H9 (cell line): ENCODE measurements at regions not wholly inside any gene's neighbourhood (a gene's known extent, or its start where the extent isn't known, plus 50 kb on each side); places are given as distances from the start of the nearest gene placed in this dataset.
A peak's percentile ranks its signal among the peaks of the same experiment; 100 is the strongest.

Experiments
- DNase-seq: peaks from one replicate; pipeline ENCODE4 v3.0.0-alpha.2; 2017
- H2AFZ ChIP-seq: one replicate; pipeline ENCODE4 v1.6.1; 2013; ENCODE audit warnings: mild to moderate bottlenecking, low read length, control low read depth, moderate library complexity
- H2AK5ac ChIP-seq: 2 replicates; pipeline ENCODE4 v1.6.1; 2013; ENCODE audit warnings: low read length, control low read depth, mixed read lengths; ENCODE audit not compliant: insufficient read length
- H2BK120ac ChIP-seq: one replicate; pipeline ENCODE4 v1.6.1; 2013; ENCODE audit warnings: low read depth, mild to moderate bottlenecking, low read length, control low read depth, inconsistent platforms; ENCODE audit not compliant: poor library complexity, severe bottlenecking
- H2BK12ac ChIP-seq: 2 replicates; pipeline ENCODE4 v1.6.1; 2013; ENCODE audit warnings: low read length, control low read depth, mixed read lengths, low read depth; ENCODE audit not compliant: insufficient read length
- H2BK15ac ChIP-seq: 2 replicates; pipeline ENCODE4 v1.6.1; 2013; ENCODE audit warnings: low read depth, low read length, control low read depth
- H2BK20ac ChIP-seq: one replicate; pipeline ENCODE4 v1.6.1; 2013; ENCODE audit warnings: low read depth, mild to moderate bottlenecking, low read length, control low read depth, inconsistent platforms; ENCODE audit not compliant: poor library complexity, severe bottlenecking
- H2BK5ac ChIP-seq: 2 replicates; pipeline ENCODE4 v1.6.1; 2013; ENCODE audit warnings: low read length, control low read depth, mixed read lengths; ENCODE audit not compliant: insufficient read length
- H3K14ac ChIP-seq: 2 replicates; pipeline ENCODE4 v1.6.1; 2013; ENCODE audit warnings: low read length, control low read depth; ENCODE audit not compliant: insufficient read depth
- H3K18ac ChIP-seq: 2 replicates; pipeline ENCODE4 v1.6.1; 2013; ENCODE audit warnings: low read depth, mild to moderate bottlenecking, mixed read lengths, low read length, control low read depth; ENCODE audit not compliant: insufficient read length
- H3K23ac ChIP-seq: 2 replicates; pipeline ENCODE4 v1.6.1; 2013; ENCODE audit warnings: low read length, control low read depth, mixed read lengths, low read depth; ENCODE audit not compliant: insufficient read length
- H3K23me2 ChIP-seq: 2 replicates; pipeline ENCODE4 v1.6.1; 2013; ENCODE audit warnings: low read depth, mild to moderate bottlenecking, mixed read lengths, low read length, control low read depth; ENCODE audit not compliant: insufficient read length, poor library complexity, severe bottlenecking
- H3K27ac ChIP-seq: 2 replicates; pipeline ENCODE4 v1.5.1; 2013; ENCODE audit warnings: low read length, control low read depth, mixed read lengths, low read depth; ENCODE audit not compliant: insufficient read length
- H3K27me3 ChIP-seq: 2 replicates; pipeline ENCODE4 v1.6.1; 2013; ENCODE audit warnings: low read length, control low read depth, inconsistent platforms; ENCODE audit not compliant: insufficient read depth
- H3K4ac ChIP-seq: 2 replicates; pipeline ENCODE4 v1.6.1; 2013; ENCODE audit warnings: low read depth, mild to moderate bottlenecking, control low read depth, inconsistent platforms, low read length, moderate library complexity
- H3K4me1 ChIP-seq: 2 replicates; pipeline ENCODE4 v1.6.1; 2013; ENCODE audit warnings: low read length, control low read depth, inconsistent platforms; ENCODE audit not compliant: insufficient read depth
- H3K4me2 ChIP-seq: 2 replicates; pipeline ENCODE4 v1.6.1; 2013; ENCODE audit warnings: low read length, control low read depth, mixed read lengths; ENCODE audit not compliant: insufficient read length, insufficient read depth
- H3K56ac ChIP-seq: 2 replicates; pipeline ENCODE4 v1.6.1; 2013; ENCODE audit warnings: low read depth, mild to moderate bottlenecking, mixed read lengths, low read length, control low read depth; ENCODE audit not compliant: insufficient read length
- H3K79me1 ChIP-seq: 2 replicates; pipeline ENCODE4 v1.6.1; 2013; ENCODE audit warnings: low read depth, mild to moderate bottlenecking, moderate library complexity, low read length, control low read depth, inconsistent platforms; ENCODE audit not compliant: insufficient read depth, poor library complexity, severe bottlenecking
- H3K79me2 ChIP-seq: 2 replicates; pipeline ENCODE4 v1.6.1; 2013; ENCODE audit warnings: low read length, control low read depth, inconsistent platforms; ENCODE audit not compliant: insufficient read depth
- H3K9ac ChIP-seq: 2 replicates; pipeline ENCODE4 v1.6.1; 2013; ENCODE audit warnings: low read length, control low read depth, mixed read lengths; ENCODE audit not compliant: insufficient read length; ENCODE audit errors: extremely low read depth
- H3K9me3 ChIP-seq: one replicate; pipeline ENCODE4 v1.6.1; 2013; ENCODE audit warnings: low read depth, low read length, inconsistent platforms; ENCODE audit not compliant: control insufficient read depth
- H3T11ph ChIP-seq: one replicate; pipeline ENCODE4 v1.6.1; 2013; ENCODE audit warnings: mild to moderate bottlenecking, low read length, control low read depth, inconsistent platforms
- H4K20me1 ChIP-seq: one replicate; pipeline ENCODE4 v1.6.1; 2013; ENCODE audit not compliant: control insufficient read depth, insufficient read length, insufficient read depth
- H4K5ac ChIP-seq: 2 replicates; pipeline ENCODE4 v1.6.1; 2013; ENCODE audit warnings: low read depth, mild to moderate bottlenecking, mixed read lengths, low read length, control low read depth; ENCODE audit not compliant: insufficient read length
- H4K8ac ChIP-seq: replicated peaks from 2 replicates; pipeline ENCODE4 v1.6.1; 2013; ENCODE audit warnings: low read length, control low read depth, mixed read lengths, low read depth; ENCODE audit not compliant: insufficient read length
- H4K91ac ChIP-seq: 2 replicates; pipeline ENCODE4 v1.6.1; 2013; ENCODE audit warnings: low read depth, mild to moderate bottlenecking, moderate library complexity, mixed read lengths, low read length, control low read depth; ENCODE audit not compliant: insufficient read length
- H3K27ac Mint-ChIP-seq, 3 experiments: 2 replicates in 2 of 3; 3 replicates in 1 of 3; pipeline ENCODE4 v1.8.0; 2020 to 2021; ENCODE audit warnings: mixed read lengths in 3 of 3, mild to moderate bottlenecking in 1 of 3, moderate library complexity in 1 of 3
- H3K27me3 Mint-ChIP-seq: 2 replicates; pipeline ENCODE4 v1.8.0; 2021; ENCODE audit warnings: low read depth, mild to moderate bottlenecking, moderate library complexity, mixed read lengths
- H3K36me3 Mint-ChIP-seq, 3 experiments: 2 replicates in 2 of 3; 3 replicates in 1 of 3; pipeline ENCODE4 v1.8.0; 2020 to 2021; ENCODE audit warnings: low read depth in 3 of 3, mixed read lengths in 3 of 3; ENCODE audit not compliant: insufficient read depth in 1 of 3
- H3K4me1 Mint-ChIP-seq, 2 experiments: 2 replicates each; pipeline ENCODE4 v1.8.0; 2020; ENCODE audit warnings: mixed read lengths in 2 of 2
- H3K4me3 Mint-ChIP-seq, 2 experiments: 2 replicates in 1 of 2; 3 replicates in 1 of 2; pipeline ENCODE4 v1.8.0; 2020 to 2021; ENCODE audit warnings: mild to moderate bottlenecking in 2 of 2, mixed read lengths in 2 of 2, moderate library complexity in 1 of 2
- H3K9me3 Mint-ChIP-seq, 2 experiments: 2 replicates in 1 of 2; 3 replicates in 1 of 2; pipeline ENCODE4 v1.8.0; 2020; ENCODE audit warnings: mild to moderate bottlenecking in 2 of 2, mixed read lengths in 2 of 2, moderate library complexity in 1 of 2
- WGBS: extraction: QIAGEN DNeasy Blood & Tissue Kit; methylation state at CpG from one replicate; pipeline ENCODE4 v1.1.7; 2013; ENCODE audit warnings: missing lambda C conversion rate, low lambda C conversion rate, mixed read lengths; ENCODE audit not compliant: insufficient read length; ENCODE audit errors: extremely low coverage; 5-methylcytosine and 5-hydroxymethylcytosine counted together
- TF ChIP-seq, protein P1 (sequence below): fragments of 200-600 bp; sonication (generic); conservative IDR thresholded peaks from 3 replicates; pipeline ENCODE4 v1.8.0; 2021; ENCODE audit warnings: antibody characterized with exemption, mild to moderate bottlenecking

- Histone ChIP-seq H3K23ac (no peak overlapping the region), H3K79me1 (no peaks in the 10 kb centered on the region), H3K4ac (no peak overlapping the region), H3K27me3 (no peaks in the 10 kb centered on the region), H3K14ac (no peak overlapping the region), H2AK5ac (no peak overlapping the region), H3K18ac (no peak overlapping the region), H3T11ph (no peak overlapping the region), H2BK15ac (no peak overlapping the region), H2BK120ac (no peak overlapping the region), H2BK5ac (no peak overlapping the region), H4K5ac (no peak overlapping the region), H4K91ac (no peak overlapping the region), H3K9ac (no peak overlapping the region), H3K23me2 (no peaks in the 10 kb centered on the region), H3K4me1 (0 out of 2 replicates have a peak, but pooled peaks cover 2% of the 10 kb centered on the region), H4K20me1 (no peaks in the 10 kb centered on the region), H4K8ac (no peak overlapping the region), H2BK20ac (no peak overlapping the region), H3K9me3 (no peaks in the 10 kb centered on the region), H3K4me2 (no peak overlapping the region), H3K27ac (no peak overlapping the region), H3K79me2 (no peaks in the 10 kb centered on the region), H3K56ac (no peak overlapping the region), H2AFZ (no peak overlapping the region), H2BK12ac (no peak overlapping the region)
- no peaks in the 10 kb centered on the region for H3K36me3 Mint-ChIP-seq
- TF ChIP-seq, protein P1, sequence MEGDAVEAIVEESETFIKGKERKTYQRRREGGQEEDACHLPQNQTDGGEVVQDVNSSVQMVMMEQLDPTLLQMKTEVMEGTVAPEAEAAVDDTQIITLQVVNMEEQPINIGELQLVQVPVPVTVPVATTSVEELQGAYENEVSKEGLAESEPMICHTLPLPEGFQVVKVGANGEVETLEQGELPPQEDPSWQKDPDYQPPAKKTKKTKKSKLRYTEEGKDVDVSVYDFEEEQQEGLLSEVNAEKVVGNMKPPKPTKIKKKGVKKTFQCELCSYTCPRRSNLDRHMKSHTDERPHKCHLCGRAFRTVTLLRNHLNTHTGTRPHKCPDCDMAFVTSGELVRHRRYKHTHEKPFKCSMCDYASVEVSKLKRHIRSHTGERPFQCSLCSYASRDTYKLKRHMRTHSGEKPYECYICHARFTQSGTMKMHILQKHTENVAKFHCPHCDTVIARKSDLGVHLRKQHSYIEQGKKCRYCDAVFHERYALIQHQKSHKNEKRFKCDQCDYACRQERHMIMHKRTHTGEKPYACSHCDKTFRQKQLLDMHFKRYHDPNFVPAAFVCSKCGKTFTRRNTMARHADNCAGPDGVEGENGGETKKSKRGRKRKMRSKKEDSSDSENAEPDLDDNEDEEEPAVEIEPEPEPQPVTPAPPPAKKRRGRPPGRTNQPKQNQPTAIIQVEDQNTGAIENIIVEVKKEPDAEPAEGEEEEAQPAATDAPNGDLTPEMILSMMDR = no peak
- no CpG with 5 or more reads among the region's 4 CpGs for WGBS
- H3K27me3 Mint-ChIP-seq = no peaks in the 10 kb centered on the region
- no peaks in the 10 kb centered on the region for H3K9me3 Mint-ChIP-seq
- DNase-seq = no peak
- peaks cover 16 to 32% of the 10 kb centered on the region in 2 experiments for H3K4me1 Mint-ChIP-seq
- H3K4me3 Mint-ChIP-seq = no peak overlapping the region
- H3K27ac Mint-ChIP-seq = peak overlapping the region in 2 of 3 experiments; percentile 2 to 47; a peak in 3 of 7 replicates
These were observed 89.8 kb upstream of the ANK3 start for GRCh38 chr10:60479305-60480020.
